Right cardiac atrium (tissue), 5 donors: ENCODE measurements at regions not wholly inside any gene's neighbourhood (a gene's known extent, or its start where the extent isn't known, plus 50 kb on each side); places are given as distances from the start of the nearest gene placed in this dataset.

Experiments used
- ATAC-seq, 2 donors: fragments of 200-7000 bp; cut with Tn5 transposase; one replicate each; pipeline versions ENCODE4 v1.8.0 to v1.9.1; 2020; ENCODE audit warnings: moderate library complexity in 2 of 2, mild to moderate bottlenecking in 1 of 2
- DNase-seq, 3 donors: peaks; one replicate each; pipeline ENCODE4 v3.0.0-alpha.2; 2020
- H3K27ac ChIP-seq: one replicate; pipeline ENCODE4 v1.5.1; 2013; ENCODE audit warnings: mild to moderate bottlenecking, low read length, control low read depth, moderate library complexity
- H3K27me3 ChIP-seq: one replicate; pipeline ENCODE4 v1.6.1; 2013; ENCODE audit not compliant: control insufficient read depth, insufficient read depth
- H3K4me1 ChIP-seq: one replicate; pipeline ENCODE4 v1.6.1; 2013; ENCODE audit warnings: low read length; ENCODE audit not compliant: control insufficient read depth, insufficient read depth
- H3K4me3 ChIP-seq: one replicate; pipeline ENCODE4 v1.5.1; 2013; ENCODE audit warnings: low read length, control low read depth
- H3K9me3 ChIP-seq: one replicate; pipeline ENCODE4 v1.6.1; 2013; ENCODE audit warnings: low read length; ENCODE audit not compliant: control insufficient read depth
- WGBS: extraction: QIAGEN DNeasy Blood & Tissue Kit; methylation state at CpG from one replicate; pipeline ENCODE4 v1.1.7; 2013; 5-methylcytosine and 5-hydroxymethylcytosine counted together
- intact Hi-C, 4 donors: fragments of 100-400 bp; cut with DNase I; formaldehyde crosslinking; loops; one replicate each; pipeline versions ENCODE4 v1.11.0 to v1.14.0; 2022 to 2023
- donor health status: healthy with polysubstance abuse.
- donor health status: DM: no; HTN: yes; CAD: no.
- donor health status: DM: no; HTN: no; CAD: no.
- donor health status: DM: no; HTN: yes; CAD: no; lungs with severe emphysema.
- donor health status: DM: yes; HTN: yes; CAD: no.

DNA sequence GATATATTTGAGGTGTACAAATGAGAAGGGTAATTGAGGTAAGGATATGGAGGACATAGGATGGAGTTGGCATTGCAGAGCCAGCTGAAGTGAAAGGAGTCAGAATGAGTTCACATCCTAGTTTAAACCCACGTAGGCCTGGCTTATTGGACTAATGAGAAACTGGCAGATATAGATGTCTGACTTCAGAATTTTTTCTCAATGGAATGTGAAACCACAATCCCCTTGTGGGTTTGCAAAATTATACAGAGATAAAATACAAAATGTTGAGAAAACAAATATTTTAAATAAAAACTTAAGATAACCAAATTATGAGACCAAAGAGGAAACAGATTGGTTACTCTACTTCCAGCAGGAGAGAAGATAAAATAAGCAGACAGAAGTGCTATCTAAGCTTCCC, 277.4 kb upstream of the LRRC7 start:
- Histone ChIP-seq H3K9me3 (no peaks in the 10 kb centered on the region), H3K27ac (no peak overlapping the region), H3K4me3 (no peak overlapping the region), H3K4me1 (no peaks in the 10 kb centered on the region), H3K27me3 (no peaks in the 10 kb centered on the region)
- 40% methylated on average over 1 of the region's 1 CpG for WGBS
- DNase-seq = no peak
- no peak for ATAC-seq
- intact Hi-C loops = no loop called here

DNA sequence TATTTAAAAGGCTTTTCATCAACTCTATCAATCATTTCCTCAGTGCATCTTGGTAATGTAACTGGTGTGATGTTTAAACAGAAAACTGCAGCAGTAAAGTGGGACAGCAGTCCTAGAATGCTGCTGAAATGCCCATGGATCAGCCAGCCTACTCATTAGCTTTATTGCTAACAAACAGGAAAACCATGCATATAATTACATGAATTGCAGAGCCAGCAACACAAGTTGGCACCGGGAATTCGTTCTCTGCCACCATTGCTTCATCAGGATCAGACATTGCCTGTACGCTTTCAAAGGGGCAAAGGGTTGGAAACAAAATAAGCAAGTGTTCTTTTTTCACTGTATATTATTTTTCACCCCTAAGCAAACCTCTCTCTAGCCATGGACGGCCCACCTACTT, 276.2 kb upstream of the LRRC7 start:
- intact Hi-C loops = no loop called here
- Histone ChIP-seq H3K4me1 (no peaks in the 10 kb centered on the region), H3K27ac (no peak overlapping the region), H3K27me3 (no peaks in the 10 kb centered on the region), H3K9me3 (no peaks in the 10 kb centered on the region), H3K4me3 (no peak overlapping the region)
- ATAC-seq = no peak
- WGBS = 84% methylated on average over 4 of the region's 4 CpGs
- DNase-seq = no peak

DNA sequence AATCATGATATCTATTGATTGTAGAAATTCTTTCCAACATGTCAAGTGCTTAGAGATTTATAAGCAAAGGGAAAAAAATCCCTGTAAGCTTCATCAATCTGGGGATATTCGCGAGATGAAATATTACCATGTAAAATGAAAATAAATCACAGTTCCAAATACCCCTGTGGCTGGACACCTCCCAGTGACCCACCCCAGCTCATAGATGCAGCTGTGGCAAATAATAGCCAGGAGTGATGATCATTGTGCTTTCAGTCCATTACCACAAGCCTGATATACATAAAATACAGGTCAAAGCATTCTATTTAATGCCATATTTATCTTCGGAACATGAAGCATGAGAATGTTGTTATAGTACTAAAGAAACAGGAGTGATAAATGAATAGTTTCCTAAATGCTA, 274.9 kb upstream of the LRRC7 start:
- H3K4me3 ChIP-seq = no peak overlapping the region
- DNase-seq (no peak), ATAC-seq (no peak)
- no peaks in the 10 kb centered on the region for H3K9me3 ChIP-seq
- intact Hi-C loops = no loop called here
- H3K27me3 ChIP-seq = no peaks in the 10 kb centered on the region
- no peak overlapping the region for H3K27ac ChIP-seq
- 91% methylated on average over 3 of the region's 3 CpGs for WGBS
- no peaks in the 10 kb centered on the region for H3K4me1 ChIP-seq

DNA sequence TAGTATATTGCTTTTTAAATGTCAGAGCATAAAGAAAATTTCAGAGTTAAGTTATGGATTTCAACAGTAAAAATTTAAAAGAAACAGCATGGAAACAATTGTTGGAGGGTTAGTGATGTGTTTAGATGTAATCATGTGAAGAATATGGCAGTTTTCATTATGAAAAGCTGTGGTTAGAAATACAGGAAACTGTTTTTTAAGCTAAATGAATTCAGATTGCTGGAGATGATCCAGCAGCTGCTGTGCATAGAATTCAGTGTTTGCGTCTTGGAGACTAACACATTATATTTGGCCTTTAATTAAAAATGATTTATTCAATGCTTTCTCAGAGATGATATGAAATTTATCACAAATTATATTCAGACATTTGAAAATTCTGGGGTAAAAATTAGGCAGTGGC, 273.6 kb upstream of the LRRC7 start:
- ATAC-seq = no peak
- DNase-seq = no peak
- Histone ChIP-seq H3K4me1 (no peaks in the 10 kb centered on the region), H3K9me3 (no peaks in the 10 kb centered on the region), H3K27ac (no peak overlapping the region), H3K4me3 (no peak overlapping the region), H3K27me3 (no peaks in the 10 kb centered on the region)
- 57% methylated on average over 1 of the region's 1 CpG for WGBS
- intact Hi-C loops = no loop called here

DNA sequence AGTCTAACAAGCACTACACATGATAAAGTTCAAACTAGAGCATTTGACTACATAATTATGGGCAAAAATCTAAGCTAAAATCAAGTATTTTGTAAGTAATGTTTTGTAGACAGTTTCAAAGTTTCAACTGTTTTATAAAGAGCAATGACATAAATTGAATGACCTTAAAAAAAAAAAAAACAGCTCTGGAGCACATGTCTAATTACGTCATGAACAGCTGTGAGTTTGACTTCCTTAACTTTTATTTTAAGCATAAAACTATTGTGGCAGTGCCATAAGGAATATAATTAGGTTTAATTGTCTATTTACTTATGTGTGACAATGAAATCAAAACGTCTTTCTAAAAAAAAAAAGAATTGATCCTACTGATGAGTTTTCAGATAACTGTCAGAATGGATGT, 272.5 kb upstream of the LRRC7 start:
- H3K27ac ChIP-seq = no peak overlapping the region
- 23% methylated on average over 2 of the region's 2 CpGs for WGBS
- intact Hi-C loops = no loop called here
- no peaks in the 10 kb centered on the region for H3K9me3 ChIP-seq
- H3K4me1 ChIP-seq = no peaks in the 10 kb centered on the region
- H3K27me3 ChIP-seq = no peaks in the 10 kb centered on the region
- H3K4me3 ChIP-seq = no peak overlapping the region
- no peak for DNase-seq
- no peak for ATAC-seq

DNA sequence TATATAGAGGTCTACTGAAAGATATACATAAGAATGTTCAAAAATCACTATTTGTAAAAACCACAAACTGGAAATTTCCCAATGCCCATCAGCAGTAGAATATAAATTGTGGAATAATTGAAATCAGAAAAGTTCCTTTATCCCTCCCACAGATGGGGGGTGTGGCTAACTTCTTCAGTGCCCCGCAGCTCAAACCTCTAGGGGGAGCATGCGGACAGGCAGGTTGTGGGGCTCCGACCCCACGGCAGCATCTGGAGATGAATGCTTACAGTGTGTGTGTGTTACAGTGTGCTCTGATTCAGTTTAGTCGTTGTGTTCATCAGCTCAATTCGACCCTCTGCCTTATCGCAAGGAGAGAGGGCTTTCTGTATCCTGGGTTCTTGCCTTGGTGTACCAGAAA, 262.1 kb upstream of the LRRC7 start:
- 60% methylated on average over 7 of the region's 7 CpGs for WGBS
- H3K4me1 ChIP-seq = no peaks in the 10 kb centered on the region
- H3K27ac ChIP-seq = no peak overlapping the region
- intact Hi-C loops = no loop called here
- H3K27me3 ChIP-seq = no peaks in the 10 kb centered on the region
- no peaks in the 10 kb centered on the region for H3K9me3 ChIP-seq
- H3K4me3 ChIP-seq = no peak overlapping the region
- DNase-seq = no peak
- no peak for ATAC-seq

DNA sequence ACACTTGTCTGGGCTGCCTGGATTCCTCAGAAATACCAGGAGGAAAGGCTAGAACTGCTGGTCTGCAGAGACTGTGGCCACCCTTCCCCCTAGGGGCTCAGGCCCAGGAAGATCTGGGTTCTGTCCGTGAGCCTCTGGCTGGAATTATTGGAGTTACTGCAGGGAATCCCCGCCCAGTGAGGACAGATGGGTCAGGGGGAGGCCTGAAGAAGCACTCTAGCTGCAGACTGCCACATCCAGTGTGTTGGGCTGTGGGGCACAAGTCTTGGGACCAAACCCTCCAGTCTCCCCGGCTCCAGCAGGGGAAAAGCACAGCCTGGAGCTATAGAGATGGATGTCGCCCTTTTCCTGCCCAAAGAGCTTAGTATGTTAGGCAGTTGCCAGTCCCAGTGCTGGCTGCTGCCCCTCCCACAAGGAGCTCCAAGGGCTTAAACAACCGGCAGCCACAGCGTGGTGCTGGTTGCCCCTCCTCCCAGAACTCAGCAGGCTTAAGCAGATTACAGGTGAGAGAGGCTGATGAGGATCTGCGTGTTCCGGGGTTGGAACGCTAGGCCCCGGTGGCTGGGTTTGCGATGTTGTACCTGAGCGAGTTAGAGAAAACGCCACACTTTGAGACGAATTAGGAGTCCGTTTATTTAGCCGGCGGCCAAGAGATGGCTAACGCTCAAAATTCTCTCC, 255.5 kb upstream of the LRRC7 start:
- Histone ChIP-seq H3K9me3 (no peaks in the 10 kb centered on the region), H3K4me3 (no peak overlapping the region), H3K4me1 (no peaks in the 10 kb centered on the region), H3K27ac (no peak overlapping the region), H3K27me3 (no peaks in the 10 kb centered on the region)
- intact Hi-C loops = no loop called here
- no peak for DNase-seq
- 42% methylated on average over 18 of the region's 18 CpGs for WGBS
- no peak for ATAC-seq

DNA sequence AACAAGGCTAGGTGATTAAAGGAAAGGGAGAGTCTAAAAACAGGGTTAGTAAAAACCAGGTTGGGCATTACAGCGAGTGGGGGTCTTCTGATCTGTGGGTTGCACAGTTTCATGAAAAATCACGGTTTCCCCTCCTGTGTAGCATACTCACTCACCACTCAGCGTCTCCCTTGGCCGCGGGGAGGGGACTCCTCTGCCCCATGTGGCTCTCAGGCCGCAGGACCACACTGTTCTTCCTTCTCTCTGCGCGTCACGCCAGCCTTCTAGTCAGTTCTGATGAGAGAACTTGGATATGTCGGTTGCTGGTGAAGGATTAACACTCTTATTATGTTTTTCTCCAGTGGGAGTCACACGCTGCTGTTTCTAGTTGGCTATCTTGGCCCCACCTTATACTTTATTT, 254.6 kb upstream of the LRRC7 start:
- Histone ChIP-seq H3K4me1 (no peaks in the 10 kb centered on the region), H3K9me3 (no peaks in the 10 kb centered on the region), H3K4me3 (no peak overlapping the region), H3K27me3 (no peaks in the 10 kb centered on the region), H3K27ac (no peak overlapping the region)
- WGBS = 85% methylated on average over 11 of the region's 11 CpGs
- intact Hi-C loops = no loop called here
- DNase-seq = no peak
- no peak for ATAC-seq

DNA sequence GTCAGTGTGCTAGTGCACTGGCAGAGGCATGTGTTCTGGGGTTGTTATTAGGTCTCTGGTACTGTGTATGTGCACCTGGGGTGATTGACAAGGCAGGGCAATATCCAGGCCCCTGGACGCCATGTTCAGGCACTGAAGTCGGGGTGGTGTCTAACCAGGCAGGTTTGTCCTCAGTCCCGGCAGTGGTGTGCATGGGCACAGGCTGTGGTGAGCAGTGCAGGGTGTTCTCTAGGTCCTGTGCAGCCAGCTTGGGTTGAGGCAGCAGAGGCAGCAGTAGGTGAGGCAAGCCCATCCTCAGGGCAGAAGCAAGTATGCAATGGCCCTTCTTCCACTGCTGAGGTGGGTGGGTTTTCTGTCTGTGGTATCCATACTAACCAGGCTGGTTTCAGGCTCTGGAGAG, 252.3 kb upstream of the LRRC7 start:
- no peak for DNase-seq
- H3K27ac ChIP-seq = no peak overlapping the region
- H3K9me3 ChIP-seq = no peaks in the 10 kb centered on the region
- WGBS = 91% methylated on average over 3 of the region's 3 CpGs
- H3K27me3 ChIP-seq = no peaks in the 10 kb centered on the region
- H3K4me3 ChIP-seq = no peak overlapping the region
- intact Hi-C loops = no loop called here
- no peak for ATAC-seq
- no peaks in the 10 kb centered on the region for H3K4me1 ChIP-seq

DNA sequence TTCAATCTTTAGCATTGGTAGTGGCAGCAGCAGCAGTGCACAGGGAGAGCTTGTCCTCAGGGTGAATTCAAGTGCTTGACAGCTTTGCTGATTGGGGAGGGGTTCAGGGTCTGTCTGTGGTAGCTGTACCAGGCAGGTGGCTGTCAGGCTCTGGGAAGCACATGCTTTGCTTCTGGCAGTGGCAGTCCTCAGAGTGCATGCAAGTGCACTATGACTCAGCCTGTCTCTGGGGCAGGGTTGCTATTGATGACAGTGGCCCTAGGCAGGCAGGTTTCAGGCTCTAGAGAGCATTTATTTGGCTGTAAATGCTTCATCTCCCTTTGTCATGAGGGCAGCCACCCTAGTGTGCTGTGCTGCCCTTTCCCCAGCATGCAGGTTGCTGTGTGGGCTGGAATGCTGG, 251.9 kb upstream of the LRRC7 start:
- DNase-seq (no peak), ATAC-seq (no peak)
- Histone ChIP-seq H3K27ac (no peak overlapping the region), H3K4me1 (no peaks in the 10 kb centered on the region), H3K4me3 (no peak overlapping the region), H3K27me3 (no peaks in the 10 kb centered on the region), H3K9me3 (no peaks in the 10 kb centered on the region)
- intact Hi-C loops = no loop called here

DNA sequence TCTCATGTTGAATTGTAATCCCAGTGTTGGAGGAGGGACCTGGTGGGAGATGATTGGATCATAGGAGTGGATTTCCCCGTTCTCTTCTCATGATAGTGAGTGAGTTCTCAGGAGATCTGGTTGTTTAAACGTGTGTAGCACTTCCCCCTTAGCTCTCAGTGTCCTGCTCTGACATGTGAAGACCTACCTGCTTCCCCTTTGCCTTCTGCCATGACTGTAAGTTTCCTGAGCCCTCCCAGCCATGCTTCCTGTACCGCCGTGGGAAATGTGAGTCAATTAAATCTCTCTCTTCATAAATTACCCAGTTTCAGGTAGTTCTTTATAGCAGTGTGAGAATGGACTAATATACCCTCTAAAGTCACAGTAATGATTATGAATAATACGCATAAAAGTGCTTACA, 248.4 kb upstream of the LRRC7 start:
- 64% methylated on average over 5 of the region's 5 CpGs for WGBS
- Histone ChIP-seq H3K27me3 (no peaks in the 10 kb centered on the region), H3K4me3 (no peak overlapping the region), H3K27ac (no peak overlapping the region), H3K9me3 (no peaks in the 10 kb centered on the region), H3K4me1 (no peaks in the 10 kb centered on the region)
- no peak for DNase-seq
- intact Hi-C loops = no loop called here
- ATAC-seq = no peak

DNA sequence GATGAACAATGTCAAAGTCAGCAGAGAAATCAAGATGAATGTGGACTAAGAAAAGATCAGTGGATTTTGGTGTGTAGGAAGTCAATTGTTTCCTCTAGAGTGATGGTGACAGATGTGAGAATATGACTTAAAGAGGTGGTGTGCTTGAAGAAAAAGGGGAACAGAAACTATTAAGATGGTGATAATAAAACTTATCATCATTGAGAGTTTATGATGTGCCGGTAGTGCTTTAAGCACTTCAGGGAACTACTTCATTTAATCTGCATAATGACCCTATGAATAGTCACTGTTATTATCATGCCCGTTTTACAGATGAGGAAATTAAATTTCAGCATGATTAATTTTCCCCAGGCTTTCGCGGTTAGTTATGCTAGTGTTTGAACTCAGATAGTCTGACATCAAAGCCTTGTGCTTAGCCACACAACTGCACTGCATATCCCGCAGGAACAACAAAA, 246.9 kb upstream of the LRRC7 start:
- DNase-seq (no peak), ATAC-seq (no peak)
- intact Hi-C loops = no loop called here
- no peaks in the 10 kb centered on the region for H3K9me3 ChIP-seq
- H3K27me3 ChIP-seq = no peaks in the 10 kb centered on the region
- no peak overlapping the region for H3K27ac ChIP-seq
- H3K4me1 ChIP-seq = no peaks in the 10 kb centered on the region
- 62% methylated on average over 5 of the region's 5 CpGs for WGBS
- no peak overlapping the region for H3K4me3 ChIP-seq
